Hepatocyte (in vitro differentiated cells): ENCODE measurements at regions not wholly inside any gene's neighbourhood (a gene's known extent, or its start where the extent isn't known, plus 50 kb on each side); places are given as distances from the start of the nearest gene placed in this dataset.

Experiments used
- DNase-seq: peaks from one replicate; pipeline ENCODE4 v3.0.0-alpha.2; 2016; ENCODE audit warnings: low spot score
- H2AFZ ChIP-seq: fragments of 200-600 bp; sonication (generic); 2 replicates; pipeline ENCODE4 v1.6.0; 2016; ENCODE audit warnings: antibody characterized with exemption, mild to moderate bottlenecking
- H3K27ac ChIP-seq: fragments of 200-600 bp; sonication (generic); 2 replicates; pipeline ENCODE4 v1.5.1; 2016; ENCODE audit warnings: mild to moderate bottlenecking
- H3K27me3 ChIP-seq: fragments of 200-600 bp; sonication (generic); 2 replicates; pipeline ENCODE4 v1.6.1; 2016
- H3K36me3 ChIP-seq: fragments of 200-600 bp; sonication (generic); replicated peaks from 2 replicates; pipeline ENCODE4 v1.5.1; 2016; ENCODE audit warnings: low read depth; ENCODE audit not compliant: insufficient read depth
- H3K4me1 ChIP-seq: fragments of 200-600 bp; sonication (generic); 2 replicates; pipeline ENCODE4 v1.5.1; 2016; ENCODE audit warnings: mild to moderate bottlenecking, moderate library complexity; ENCODE audit not compliant: insufficient read depth
- H3K4me2 ChIP-seq: fragments of 200-600 bp; sonication (generic); 2 replicates; pipeline ENCODE4 v1.6.0; 2016
- H3K4me3 ChIP-seq: fragments of 200-600 bp; sonication (generic); 2 replicates; pipeline ENCODE4 v1.5.1; 2016; ENCODE audit warnings: mild to moderate bottlenecking
- H3K79me2 ChIP-seq: fragments of 200-600 bp; sonication (generic); 2 replicates; pipeline ENCODE4 v1.6.0; 2017; ENCODE audit warnings: mild to moderate bottlenecking
- H3K9me2 ChIP-seq: fragments of 200-600 bp; sonication (generic); replicated peaks from 2 replicates; pipeline ENCODE4 v1.6.0; 2017; ENCODE audit warnings: mild to moderate bottlenecking; ENCODE audit not compliant: insufficient read depth
- H3K9me3 ChIP-seq: fragments of 200-600 bp; sonication (generic); 2 replicates; pipeline ENCODE4 v1.5.1; 2016; ENCODE audit warnings: low read depth, mild to moderate bottlenecking
- H4K20me1 ChIP-seq: fragments of 200-600 bp; sonication (generic); 2 replicates; pipeline ENCODE4 v1.6.0; 2016; ENCODE audit warnings: mild to moderate bottlenecking; ENCODE audit not compliant: insufficient read depth, poor library complexity, severe bottlenecking
- CTCF ChIP-seq: fragments of 200-600 bp; sonication (generic); IDR thresholded peaks from 2 replicates; pipeline ENCODE4 v1.5.1; 2016; ENCODE audit warnings: antibody characterized with exemption, mild to moderate bottlenecking; ENCODE audit not compliant: poor library complexity
- EZH2 ChIP-seq: fragments of 200-600 bp; sonication (generic); IDR thresholded peaks from 2 replicates; pipeline ENCODE4 v1.6.1; 2016; ENCODE audit warnings: antibody characterized with exemption, mild to moderate bottlenecking, borderline replicate concordance
- EZH2phosphoT487 ChIP-seq: fragments of 200-600 bp; sonication (generic); IDR thresholded peaks from one replicate; pipeline ENCODE4 v1.6.1; 2018; ENCODE audit warnings: antibody characterized with exemption, mild to moderate bottlenecking, low read depth, moderate library complexity; ENCODE audit not compliant: unreplicated experiment, severe bottlenecking
- WGBS: methylation state at CpG from one replicate; pipeline ENCODE4 v1.1.6; 2016; ENCODE audit warnings: low lambda C conversion rate; ENCODE audit errors: missing lambda C conversion rate; 5-methylcytosine and 5-hydroxymethylcytosine counted together

GRCh38 chr21:22609802-22610201 lies 1611.6 kb downstream of the NCAM2 start:
- Histone ChIP-seq H3K27ac (no peak overlapping the region), H2AFZ (no peak overlapping the region), H4K20me1 (no peaks in the 10 kb centered on the region), H3K4me3 (no peak overlapping the region), H3K79me2 (no peaks in the 10 kb centered on the region), H3K36me3 (no peaks in the 10 kb centered on the region), H3K9me3 (no peaks in the 10 kb centered on the region), H3K27me3 (no peaks in the 10 kb centered on the region), H3K4me2 (no peak overlapping the region), H3K4me1 (no peaks in the 10 kb centered on the region), H3K9me2 (no peaks in the 10 kb centered on the region)
- no peak for DNase-seq
- no peak for TF ChIP-seq EZH2
- TF ChIP-seq CTCF, result no peak
- WGBS, result 79% methylated on average over 3 of the region's 3 CpGs

- TF ChIP-seq EZH2phosphoT487 (no peak), CTCF (no peak), EZH2 (no peak)
- Histone ChIP-seq H2AFZ (no peak overlapping the region), H3K79me2 (no peaks in the 10 kb centered on the region), H3K27me3 (no peaks in the 10 kb centered on the region), H3K9me2 (no peaks in the 10 kb centered on the region), H3K4me2 (no peak overlapping the region), H3K9me3 (no peaks in the 10 kb centered on the region), H3K4me3 (no peak overlapping the region), H3K27ac (no peak overlapping the region), H4K20me1 (no peaks in the 10 kb centered on the region), H3K36me3 (no peaks in the 10 kb centered on the region), H3K4me1 (no peaks in the 10 kb centered on the region)
- 100% methylated on average over 1 of the region's 1 CpG for WGBS
- peak; percentile 6 for DNase-seq
Measured at GRCh38 chr21:22627911-22628310, 1629.7 kb downstream of the NCAM2 start.

- Histone ChIP-seq H3K27me3 (no peaks in the 10 kb centered on the region), H3K4me1 (no peaks in the 10 kb centered on the region), H3K79me2 (no peaks in the 10 kb centered on the region), H3K36me3 (no peaks in the 10 kb centered on the region), H3K4me2 (no peak overlapping the region), H3K27ac (no peak overlapping the region), H4K20me1 (no peaks in the 10 kb centered on the region), H3K4me3 (no peak overlapping the region), H3K9me2 (no peaks in the 10 kb centered on the region), H3K9me3 (no peaks in the 10 kb centered on the region), H2AFZ (no peak overlapping the region)
- no peak for TF ChIP-seq EZH2phosphoT487
- no peak for TF ChIP-seq EZH2
- no peak for TF ChIP-seq CTCF
- DNase-seq, result no peak
- WGBS, result 92% methylated on average over 3 of the region's 3 CpGs
Measured at GRCh38 chr21:22630953-22631465, 1632.8 kb downstream of the NCAM2 start.

- H3K4me3 ChIP-seq, result no peak overlapping the region
- no peaks in the 10 kb centered on the region for H3K9me3 ChIP-seq
- WGBS, result 66% methylated on average over 1 of the region's 1 CpG
- H3K4me1 ChIP-seq, result no peaks in the 10 kb centered on the region
- no peaks in the 10 kb centered on the region for H3K27me3 ChIP-seq
- no peaks in the 10 kb centered on the region for H3K36me3 ChIP-seq
- H3K4me2 ChIP-seq, result no peak overlapping the region
- H2AFZ ChIP-seq, result no peak overlapping the region
- no peak for DNase-seq
- no peaks in the 10 kb centered on the region for H4K20me1 ChIP-seq
- no peak for TF ChIP-seq CTCF
- no peak for TF ChIP-seq EZH2
- TF ChIP-seq EZH2phosphoT487, result no peak
- H3K79me2 ChIP-seq, result no peaks in the 10 kb centered on the region
- H3K27ac ChIP-seq, result no peak overlapping the region
- no peaks in the 10 kb centered on the region for H3K9me2 ChIP-seq
Measured at GRCh38 chr21:22632176-22632575, 1634.0 kb downstream of the NCAM2 start.
